Esophagus muscularis mucosa (tissue), 4 donors: ENCODE measurements at regions not wholly inside any gene's neighbourhood (a gene's known extent, or its start where the extent isn't known, plus 50 kb on each side); places are given as distances from the start of the nearest gene placed in this dataset.
"Not testable (repeated sequence)": the region's sequence is repeated elsewhere in the genome, so short reads cannot be mapped to it uniquely, and the experiment has no call there.

Experiments
- DNase-seq: peaks from one replicate; pipeline ENCODE4 v3.0.0-alpha.2; 2017; ENCODE audit errors: extremely low spot score
- H3K27ac ChIP-seq, 4 donors: fragments of 200-600 bp; sonication (generic); replicated peaks in 1 of 4; 1 replicate in 3 of 4; 2 replicates in 1 of 4; pipeline ENCODE4 v1.5.1; 2016 to 2019; ENCODE audit warnings: mild to moderate bottlenecking in 1 of 4
- H3K27me3 ChIP-seq, 4 donors: fragments of 200-600 bp; sonication (generic); one replicate each; pipeline versions ENCODE4 v1.5.1 to v1.6.0; 2016 to 2019
- H3K36me3 ChIP-seq, 4 donors: fragments of 200-600 bp; sonication (generic); one replicate each; pipeline ENCODE4 v1.5.1; 2016 to 2019
- H3K4me1 ChIP-seq, 4 donors: fragments of 200-600 bp; sonication (generic); one replicate each; pipeline ENCODE4 v1.5.1; 2016 to 2019
- H3K4me3 ChIP-seq, 4 donors: fragments of 200-600 bp; sonication (generic); 1 replicate in 2 of 4; 2 replicates in 2 of 4; pipeline ENCODE4 v1.5.1; 2016 to 2019; ENCODE audit warnings: mild to moderate bottlenecking in 4 of 4, moderate library complexity in 1 of 4
- H3K9me3 ChIP-seq, 4 donors: fragments of 200-600 bp; sonication (generic); 1 replicate in 3 of 4; 2 replicates in 1 of 4; pipeline ENCODE4 v1.5.1; 2016 to 2019
- EP300 ChIP-seq: sonication (generic); formaldehyde crosslinking; IDR thresholded peaks from one replicate; pipeline ENCODE4 v1.6.1; 2017; ENCODE audit warnings: antibody characterized with exemption
- POLR2A ChIP-seq: fragments of 450-650 bp; IDR thresholded peaks from one replicate; pipeline ENCODE4 v1.6.1; 2017; ENCODE audit warnings: antibody characterized with exemption, moderate library complexity, mild to moderate bottlenecking, low read depth
- POLR2AphosphoS5 ChIP-seq, 2 donors: sonication (generic); formaldehyde crosslinking; IDR thresholded peaks; one replicate each; pipeline ENCODE4 v1.6.1; 2017; ENCODE audit warnings: antibody characterized with exemption in 2 of 2
- WGBS: methylation state at CpG from one replicate; pipeline ENCODE4 v1.1.5; 2018; 5-methylcytosine and 5-hydroxymethylcytosine counted together
- intact Hi-C: fragments of 100-400 bp; cut with DNase I; formaldehyde crosslinking; loops from one replicate; pipeline ENCODE4 v1.15.1; 2023
- TF ChIP-seq, protein P1 (sequence below), 3 experiments: fragments of 200-600 bp in 2 of 3; fragments of 450-650 bp in 1 of 3; sonication (generic) in 2 of 3; IDR thresholded peaks; one replicate each; pipeline ENCODE4 v1.5.1; 2017 to 2019; ENCODE audit warnings: antibody characterized with exemption in 3 of 3, mild to moderate bottlenecking in 2 of 3, moderate library complexity in 1 of 3

DNA sequence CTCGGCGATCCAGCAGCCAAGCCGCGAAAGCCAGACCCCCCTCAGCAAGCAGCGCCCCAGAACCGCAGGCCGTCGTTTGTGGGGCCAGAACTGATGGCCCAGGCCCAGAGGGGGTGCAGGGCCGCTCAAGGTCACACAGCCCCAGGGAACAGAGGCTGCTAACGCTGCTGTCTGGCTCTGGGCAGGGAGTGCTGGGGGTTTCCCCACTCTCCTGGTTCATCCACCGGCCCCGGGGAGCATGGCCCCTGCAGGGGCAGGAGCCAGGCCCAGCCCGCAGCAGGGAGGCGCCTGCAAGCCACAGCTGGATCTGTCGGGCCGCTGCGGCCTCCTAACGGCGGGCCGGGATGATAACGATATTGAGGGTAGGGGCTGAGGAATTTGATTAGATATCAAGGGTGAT, 64.8 kb upstream of the IGFBPL1 start:
- intact Hi-C loops = no loop called here
- Histone ChIP-seq H3K27ac (no peak overlapping the region), H3K27me3 (peaks cover 0 to 23% (median 0%) of the 10 kb centered on the region in 4 donors), H3K9me3 (peaks cover 0 to 8% (median 0%) of the 10 kb centered on the region in 4 donors), H3K36me3 (no peaks in the 10 kb centered on the region), H3K4me3 (no peak overlapping the region), H3K4me1 (no peaks in the 10 kb centered on the region)
- TF ChIP-seq POLR2A = no peak
- TF ChIP-seq, protein P1, sequence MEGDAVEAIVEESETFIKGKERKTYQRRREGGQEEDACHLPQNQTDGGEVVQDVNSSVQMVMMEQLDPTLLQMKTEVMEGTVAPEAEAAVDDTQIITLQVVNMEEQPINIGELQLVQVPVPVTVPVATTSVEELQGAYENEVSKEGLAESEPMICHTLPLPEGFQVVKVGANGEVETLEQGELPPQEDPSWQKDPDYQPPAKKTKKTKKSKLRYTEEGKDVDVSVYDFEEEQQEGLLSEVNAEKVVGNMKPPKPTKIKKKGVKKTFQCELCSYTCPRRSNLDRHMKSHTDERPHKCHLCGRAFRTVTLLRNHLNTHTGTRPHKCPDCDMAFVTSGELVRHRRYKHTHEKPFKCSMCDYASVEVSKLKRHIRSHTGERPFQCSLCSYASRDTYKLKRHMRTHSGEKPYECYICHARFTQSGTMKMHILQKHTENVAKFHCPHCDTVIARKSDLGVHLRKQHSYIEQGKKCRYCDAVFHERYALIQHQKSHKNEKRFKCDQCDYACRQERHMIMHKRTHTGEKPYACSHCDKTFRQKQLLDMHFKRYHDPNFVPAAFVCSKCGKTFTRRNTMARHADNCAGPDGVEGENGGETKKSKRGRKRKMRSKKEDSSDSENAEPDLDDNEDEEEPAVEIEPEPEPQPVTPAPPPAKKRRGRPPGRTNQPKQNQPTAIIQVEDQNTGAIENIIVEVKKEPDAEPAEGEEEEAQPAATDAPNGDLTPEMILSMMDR (IDR thresholded peaks at IDR 0.05) = no peak
- no peak for TF ChIP-seq EP300
- no peak for TF ChIP-seq POLR2AphosphoS5 (IDR thresholded peaks at IDR 0.05)
- no peak for DNase-seq
- WGBS = 89% methylated on average over 15 of the region's 21 CpGs

DNA sequence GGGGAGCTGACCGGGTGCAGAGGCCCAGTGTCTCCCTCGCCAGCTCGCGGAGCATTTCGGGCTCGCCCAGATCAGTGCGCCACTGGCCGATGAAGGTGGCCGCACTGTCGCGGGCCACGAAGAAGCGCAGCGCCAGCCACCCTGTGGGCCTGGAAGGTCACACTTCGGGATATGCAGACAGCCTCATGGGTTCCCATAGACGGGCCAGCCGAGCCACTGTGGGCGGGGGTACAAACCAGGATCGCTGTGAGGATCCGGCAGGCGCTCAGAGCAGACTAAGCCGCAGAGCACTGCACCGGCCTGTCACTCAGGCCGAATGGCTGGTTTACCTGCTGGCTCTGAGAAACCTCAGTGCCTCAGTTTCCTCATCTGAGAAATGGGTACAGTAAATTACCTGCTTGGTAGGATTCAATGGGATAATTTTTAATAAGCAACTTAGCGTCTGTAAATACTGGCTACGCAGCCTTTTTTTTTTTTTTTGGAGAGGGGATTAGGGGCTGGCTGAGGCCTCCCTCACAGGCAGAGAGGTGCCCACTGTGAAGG, 64.0 kb upstream of the IGFBPL1 start:
- intact Hi-C loops = no loop called here

DNA sequence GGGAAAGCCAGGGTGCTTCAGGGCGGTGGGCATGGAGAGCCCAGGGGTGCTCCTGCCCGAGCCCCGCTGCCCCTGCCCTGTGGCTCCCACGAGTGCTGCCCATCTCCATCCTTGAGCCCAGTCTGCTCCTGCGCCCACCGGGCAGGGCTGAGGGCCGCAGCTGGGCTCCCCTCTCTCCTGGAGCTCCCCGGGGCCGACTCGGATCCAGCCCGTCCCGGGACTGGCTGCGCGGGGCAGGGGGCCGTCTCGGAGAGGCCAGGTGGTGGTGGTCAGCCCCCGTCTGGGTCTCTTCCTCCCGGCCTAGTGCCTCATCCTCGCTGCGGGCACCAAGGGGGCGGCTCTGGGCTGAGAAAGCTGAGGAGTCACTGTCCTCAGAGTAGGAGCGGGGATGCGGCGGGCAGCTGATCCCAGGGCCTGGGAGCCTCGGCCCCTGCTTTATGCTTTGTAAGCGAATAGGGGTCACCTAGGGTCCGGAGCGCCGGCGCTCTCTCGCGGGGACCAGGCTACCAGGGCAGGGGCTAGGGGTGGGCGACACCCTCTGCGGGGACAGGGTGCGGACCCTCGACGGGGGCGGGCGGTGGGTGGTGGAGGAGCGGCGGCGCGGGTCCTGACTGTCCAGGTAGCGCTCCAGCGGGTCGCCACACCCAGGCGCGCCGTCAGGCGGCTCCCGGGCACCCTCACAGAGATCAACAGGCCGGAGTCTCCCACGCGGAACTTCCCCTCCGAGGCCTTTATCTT, 63.3 kb upstream of the IGFBPL1 start:
- DNase-seq, H3K9me3 ChIP-seq, H3K27ac ChIP-seq, H3K36me3 ChIP-seq, H3K4me1 ChIP-seq, intact Hi-C loops, H3K4me3 ChIP-seq: not testable (repeated sequence)
- peaks cover 0 to 35% (median 0%) of the 10 kb centered on the region in 4 donors for H3K27me3 ChIP-seq
- 53% methylated on average over 26 of the region's 55 CpGs for WGBS

More for the DNA sequence above, 64.0 kb upstream of the IGFBPL1 start:
- Histone ChIP-seq H3K4me3 (no peak overlapping the region), H3K36me3 (no peaks in the 10 kb centered on the region), H3K27me3 (peaks cover 0 to 30% (median 0%) of the 10 kb centered on the region in 4 donors), H3K9me3 (peaks cover 0 to 2% (median 0%) of the 10 kb centered on the region in 4 donors), H3K27ac (no peak overlapping the region), H3K4me1 (no peaks in the 10 kb centered on the region)
- DNase-seq = no peak
- WGBS = 81% methylated on average over 8 of the region's 26 CpGs
- TF ChIP-seq, protein P1 (IDR thresholded peaks at IDR 0.05) = no peak
- no peak for TF ChIP-seq POLR2A
- TF ChIP-seq EP300 = no peak
- no peak for TF ChIP-seq POLR2AphosphoS5 (IDR thresholded peaks at IDR 0.05)

DNA sequence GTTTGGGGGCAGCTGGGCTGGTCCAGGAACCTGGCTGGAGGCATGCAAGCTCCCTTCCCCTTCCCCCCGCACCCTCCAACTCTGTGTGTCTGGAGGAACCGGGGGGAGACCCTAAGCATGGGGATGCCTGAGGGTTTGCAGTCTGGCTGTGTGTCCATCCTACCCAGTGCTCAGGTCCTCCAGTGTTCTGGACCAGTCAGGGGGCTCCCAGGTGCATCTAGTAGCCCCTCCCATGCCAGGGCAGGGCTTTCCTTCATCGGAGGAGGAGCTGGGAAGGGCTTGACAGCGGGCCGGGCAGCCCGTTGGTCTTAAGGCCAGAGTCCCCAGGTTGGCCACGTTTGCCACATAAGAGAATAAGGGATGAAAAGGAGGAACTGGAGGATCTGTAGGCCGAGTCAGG, 62.6 kb upstream of the IGFBPL1 start:
- H3K27me3 ChIP-seq = peaks cover 0 to 35% (median 0%) of the 10 kb centered on the region in 4 donors
- no peaks in the 10 kb centered on the region for H3K9me3 ChIP-seq
- no peaks in the 10 kb centered on the region for H3K36me3 ChIP-seq
- H3K4me3 ChIP-seq = no peak overlapping the region
- DNase-seq = no peak
- intact Hi-C loops = no loop called here
- no peak for TF ChIP-seq POLR2AphosphoS5 (IDR thresholded peaks at IDR 0.05)
- no peak for TF ChIP-seq EP300
- no peak for TF ChIP-seq POLR2A
- H3K27ac ChIP-seq = no peak overlapping the region
- 52% methylated on average over 8 of the region's 8 CpGs for WGBS
- no peaks in the 10 kb centered on the region for H3K4me1 ChIP-seq

- Histone ChIP-seq H3K36me3 (no peaks in the 10 kb centered on the region), H3K9me3 (no peaks in the 10 kb centered on the region), H3K4me3 (no peak overlapping the region), H3K27ac (no peak overlapping the region), H3K27me3 (peaks cover 0 to 35% (median 0%) of the 10 kb centered on the region in 4 donors), H3K4me1 (no peaks in the 10 kb centered on the region)
- intact Hi-C loops = no loop called here
- no peak for TF ChIP-seq EP300
- no peak for TF ChIP-seq POLR2AphosphoS5 (IDR thresholded peaks at IDR 0.05)
- TF ChIP-seq POLR2A = no peak
- TF ChIP-seq, protein P1 (IDR thresholded peaks at IDR 0.05) = no peak
- no peak for DNase-seq
- 47% methylated on average over 6 of the region's 6 CpGs for WGBS
Observed at GRCh38 chr9:38486056-38486615, 61.9 kb upstream of the IGFBPL1 start.

DNA sequence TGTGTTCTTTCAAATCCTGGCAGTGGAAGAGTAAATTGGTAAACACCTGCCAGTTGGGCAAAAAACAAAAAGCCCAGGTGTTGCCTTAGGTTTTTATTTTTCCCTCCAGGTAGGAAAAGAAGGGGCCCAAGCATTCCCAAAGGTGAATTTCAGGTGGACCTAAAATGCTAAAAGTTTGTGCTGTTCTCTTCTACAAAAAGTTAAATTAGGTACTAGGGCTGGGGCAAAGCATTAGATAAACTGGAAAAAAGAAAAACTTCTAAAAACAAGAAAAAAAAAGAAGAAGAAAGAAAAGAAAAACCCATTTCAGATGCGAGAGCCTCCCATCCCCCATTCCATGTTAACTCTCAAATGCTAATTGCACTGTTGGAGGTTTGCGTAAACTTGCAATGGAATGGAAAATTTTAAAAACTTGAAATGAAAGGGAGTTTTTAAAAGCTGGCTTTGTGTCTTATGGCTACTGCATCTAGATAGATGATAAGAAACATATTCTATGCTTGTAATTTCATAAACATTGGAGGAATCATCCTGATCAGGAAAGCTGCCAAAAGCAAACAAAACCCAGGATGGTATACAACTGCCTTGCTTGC, 59.9 kb upstream of the IGFBPL1 start:
- peaks cover 0 to 35% (median 0%) of the 10 kb centered on the region in 4 donors for H3K27me3 ChIP-seq
- H3K9me3 ChIP-seq, H3K4me1 ChIP-seq, H3K27ac ChIP-seq, H3K36me3 ChIP-seq, H3K4me3 ChIP-seq, DNase-seq, intact Hi-C loops: not testable (repeated sequence)
- WGBS = 84% methylated on average over 2 of the region's 2 CpGs
